ENCODE measurements at regions not wholly inside any gene's neighbourhood (a gene's known extent, or its start where the extent isn't known, plus 50 kb on each side); places are given as distances from the start of the nearest gene placed in this dataset.

GRCh38 chr11:126115816-126116331 lies 53.2 kb upstream of the CDON start:
- ChIA-PET CTCF (no interaction called here), POLR2A (no interaction called here)
- no peak overlapping the region for H3K27ac ChIP-seq (ENCODE audit: low read length)
- DNase-seq = no peak
- Mint-ChIP-seq H3K27me3 (no peaks in the 10 kb centered on the region), H3K36me3 (no peaks in the 10 kb centered on the region), H3K4me3 (no peak overlapping the region), H3K9me3 (no peaks in the 10 kb centered on the region), H3K27ac (no peak overlapping the region), H3K4me1 (no peaks in the 10 kb centered on the region)
- WGBS (ENCODE audit: insufficient coverage) = 67% methylated on average over 10 of the region's 14 CpGs
- H3K27me3 ChIP-seq (replicated peaks in 1 of 2; ENCODE audit: control insufficient read depth in 2 of 2, extremely low read depth in 1 of 2, insufficient read depth in 2 of 2, low read length in 1 of 2) = peaks cover 0 to 4% of the 10 kb centered on the region in 2 experiments
- no peaks in the 10 kb centered on the region for H3K9me3 ChIP-seq
- no peak overlapping the region for H3K4me3 ChIP-seq (ENCODE audit: control insufficient read depth in 1 of 2, extremely low read depth in 1 of 2, low read length in 1 of 2)
- H3K4me1 ChIP-seq (ENCODE audit: control insufficient read depth in 1 of 2, extremely low read depth in 1 of 2, insufficient read depth in 2 of 2, low read length in 2 of 2) = no peaks in the 10 kb centered on the region
- ATAC-seq (replicated peaks in 1 of 4) = no peak
- H3K36me3 ChIP-seq (ENCODE audit: control insufficient read depth in 2 of 2, extremely low read depth in 1 of 2, insufficient read depth in 1 of 2, low read length in 1 of 2) = no peaks in the 10 kb centered on the region

GRCh38 chr11:126115127-126115495 lies 52.4 kb upstream of the CDON start:
- Histone ChIP-seq H3K4me3 (ENCODE audit: control insufficient read depth in 1 of 2, extremely low read depth in 1 of 2, low read length in 1 of 2) (no peak overlapping the region), H3K27ac (ENCODE audit: low read length) (no peak overlapping the region), H3K9me3 (no peaks in the 10 kb centered on the region), H3K4me1 (ENCODE audit: control insufficient read depth in 1 of 2, extremely low read depth in 1 of 2, insufficient read depth in 2 of 2, low read length in 2 of 2) (no peaks in the 10 kb centered on the region), H3K36me3 (ENCODE audit: control insufficient read depth in 2 of 2, extremely low read depth in 1 of 2, insufficient read depth in 1 of 2, low read length in 1 of 2) (no peaks in the 10 kb centered on the region), H3K27me3 (replicated peaks in 1 of 2; ENCODE audit: control insufficient read depth in 2 of 2, extremely low read depth in 1 of 2, insufficient read depth in 2 of 2, low read length in 1 of 2) (peaks cover 0 to 8% of the 10 kb centered on the region in 2 experiments)
- WGBS (ENCODE audit: insufficient coverage) = 50% methylated on average over 2 of the region's 4 CpGs
- ATAC-seq (replicated peaks in 1 of 4) = no peak
- Mint-ChIP-seq H3K27me3 (no peaks in the 10 kb centered on the region), H3K9me3 (no peaks in the 10 kb centered on the region), H3K27ac (no peak overlapping the region), H3K4me1 (no peaks in the 10 kb centered on the region), H3K4me3 (no peak overlapping the region), H3K36me3 (no peaks in the 10 kb centered on the region)
- POLR2A ChIA-PET = no interaction called here
- CTCF ChIA-PET = no interaction called here
- DNase-seq = no peak

GRCh38 chr11:126114486-126115126 lies 51.9 kb upstream of the CDON start:
- no peaks in the 10 kb centered on the region for H3K9me3 Mint-ChIP-seq
- no peaks in the 10 kb centered on the region for H3K4me1 Mint-ChIP-seq
- ATAC-seq (replicated peaks in 1 of 4) = no peak
- peaks cover 0 to 8% of the 10 kb centered on the region in 2 experiments for H3K27me3 ChIP-seq (replicated peaks in 1 of 2; ENCODE audit: control insufficient read depth in 2 of 2, extremely low read depth in 1 of 2, insufficient read depth in 2 of 2, low read length in 1 of 2)
- H3K4me1 ChIP-seq (ENCODE audit: control insufficient read depth in 1 of 2, extremely low read depth in 1 of 2, insufficient read depth in 2 of 2, low read length in 2 of 2) = no peaks in the 10 kb centered on the region
- POLR2A ChIA-PET = interaction anchor here in 1 of 2 donors (0.6 kb wide), 1 partner anchor 1505 kb away, joined by 3 read pairs; no protein-coding TSS in a partner anchor
- H3K9me3 ChIP-seq = no peaks in the 10 kb centered on the region
- CTCF ChIA-PET = no interaction called here
- H3K27me3 Mint-ChIP-seq = no peaks in the 10 kb centered on the region
- no CpG with 5 or more reads among the region's 6 CpGs for WGBS (ENCODE audit: insufficient coverage)
- H3K27ac ChIP-seq (ENCODE audit: low read length) = no peak overlapping the region
- H3K4me3 Mint-ChIP-seq = no peak overlapping the region
- H3K4me3 ChIP-seq (ENCODE audit: control insufficient read depth in 1 of 2, extremely low read depth in 1 of 2, low read length in 1 of 2) = no peak overlapping the region
- no peak for DNase-seq
- H3K27ac Mint-ChIP-seq = no peak overlapping the region
- H3K36me3 ChIP-seq (ENCODE audit: control insufficient read depth in 2 of 2, extremely low read depth in 1 of 2, insufficient read depth in 1 of 2, low read length in 1 of 2) = no peaks in the 10 kb centered on the region
- H3K36me3 Mint-ChIP-seq = no peaks in the 10 kb centered on the region

DNA sequence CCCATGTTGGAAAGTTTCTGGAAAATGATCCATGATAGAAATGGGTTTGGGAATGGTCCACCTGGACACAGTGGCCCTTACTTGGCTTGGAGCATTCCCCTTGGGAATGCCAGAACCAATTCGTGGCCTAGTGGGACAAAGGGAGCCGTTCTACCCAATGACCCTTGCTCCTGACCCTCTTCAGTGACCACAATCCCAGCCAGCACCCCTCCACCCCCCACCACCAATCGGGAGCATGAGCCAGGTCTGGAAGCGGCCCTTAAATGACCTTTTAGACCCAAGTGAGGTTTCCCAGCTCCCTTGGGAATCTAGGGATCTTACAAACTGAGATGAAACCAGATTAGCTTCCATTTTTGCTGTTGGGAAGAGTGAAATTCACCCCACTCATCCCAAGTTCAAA lies 51.3 kb upstream of the CDON start:
- CTCF ChIA-PET = no interaction called here
- no peak overlapping the region for H3K4me3 Mint-ChIP-seq

DNA sequence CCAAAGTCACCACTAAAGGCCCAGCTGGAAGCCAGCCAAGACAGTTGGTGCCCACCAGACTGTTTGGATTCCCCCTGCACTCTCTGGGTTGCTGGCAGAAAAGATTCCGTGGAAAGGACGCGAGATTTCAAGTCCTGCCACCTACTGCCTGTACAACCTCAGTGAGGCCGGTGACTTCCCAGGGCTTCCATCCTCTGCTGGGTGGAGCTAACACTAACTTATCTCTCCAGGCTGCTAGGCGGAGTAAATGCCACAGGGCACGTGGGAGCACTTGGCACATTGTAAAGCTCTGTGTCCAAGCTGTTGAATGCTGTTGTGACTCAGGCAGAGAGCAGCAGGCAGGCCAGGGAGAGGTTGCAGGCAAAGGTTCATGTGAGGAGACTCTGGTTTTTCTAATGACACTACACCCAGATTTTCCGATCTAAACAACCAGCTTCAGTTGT lies 50.9 kb upstream of the CDON start:
- Mint-ChIP-seq H3K9me3 (no peaks in the 10 kb centered on the region), H3K36me3 (no peaks in the 10 kb centered on the region), H3K27ac (no peak overlapping the region), H3K4me1 (no peaks in the 10 kb centered on the region), H3K4me3 (no peak overlapping the region), H3K27me3 (no peaks in the 10 kb centered on the region)
- Histone ChIP-seq H3K27ac (ENCODE audit: low read length) (no peak overlapping the region), H3K9me3 (no peaks in the 10 kb centered on the region), H3K36me3 (ENCODE audit: control insufficient read depth in 2 of 2, extremely low read depth in 1 of 2, insufficient read depth in 1 of 2, low read length in 1 of 2) (no peaks in the 10 kb centered on the region), H3K27me3 (replicated peaks in 1 of 2; ENCODE audit: control insufficient read depth in 2 of 2, extremely low read depth in 1 of 2, insufficient read depth in 2 of 2, low read length in 1 of 2) (peaks cover 0 to 8% of the 10 kb centered on the region in 2 experiments), H3K4me3 (ENCODE audit: control insufficient read depth in 1 of 2, extremely low read depth in 1 of 2, low read length in 1 of 2) (no peak overlapping the region), H3K4me1 (ENCODE audit: control insufficient read depth in 1 of 2, extremely low read depth in 1 of 2, insufficient read depth in 2 of 2, low read length in 2 of 2) (no peaks in the 10 kb centered on the region)
- ChIA-PET POLR2A (interaction anchor here in 1 of 2 donors (0.6 kb wide), 1 partner anchor 1506 kb away, joined by 3 read pairs; no protein-coding TSS in a partner anchor), CTCF (interaction anchor here in 1 of 2 donors (0.6 kb wide), 1 partner anchor 585 kb away, joined by 5 read pairs; no protein-coding TSS in a partner anchor)
- 95% methylated on average over 4 of the region's 7 CpGs for WGBS (ENCODE audit: insufficient coverage)
- DNase-seq (no peak), ATAC-seq (replicated peaks in 1 of 4) (no peak)

More for the DNA sequence above, 51.3 kb upstream of the CDON start:
- WGBS (ENCODE audit: insufficient coverage) = 75% methylated on average over 2 of the region's 4 CpGs
- Mint-ChIP-seq H3K27ac (no peak overlapping the region), H3K36me3 (no peaks in the 10 kb centered on the region), H3K9me3 (no peaks in the 10 kb centered on the region), H3K4me1 (no peaks in the 10 kb centered on the region), H3K27me3 (no peaks in the 10 kb centered on the region)
- H3K36me3 ChIP-seq (ENCODE audit: control insufficient read depth in 2 of 2, extremely low read depth in 1 of 2, insufficient read depth in 1 of 2, low read length in 1 of 2) = no peaks in the 10 kb centered on the region
- POLR2A ChIA-PET = interaction anchor here in 1 of 2 donors (0.6 kb wide), 1 partner anchor 1506 kb away, joined by 3 read pairs; no protein-coding TSS in a partner anchor
- no peaks in the 10 kb centered on the region for H3K9me3 ChIP-seq
- ATAC-seq (replicated peaks in 1 of 4) (no peak), DNase-seq (no peak)
- H3K27me3 ChIP-seq (replicated peaks in 1 of 2; ENCODE audit: control insufficient read depth in 2 of 2, extremely low read depth in 1 of 2, insufficient read depth in 2 of 2, low read length in 1 of 2) = peaks cover 0 to 8% of the 10 kb centered on the region in 2 experiments
- no peak overlapping the region for H3K4me3 ChIP-seq (ENCODE audit: control insufficient read depth in 1 of 2, extremely low read depth in 1 of 2, low read length in 1 of 2)
- H3K27ac ChIP-seq (ENCODE audit: low read length) = no peak overlapping the region
- H3K4me1 ChIP-seq (ENCODE audit: control insufficient read depth in 1 of 2, extremely low read depth in 1 of 2, insufficient read depth in 2 of 2, low read length in 2 of 2) = no peaks in the 10 kb centered on the region

DNA sequence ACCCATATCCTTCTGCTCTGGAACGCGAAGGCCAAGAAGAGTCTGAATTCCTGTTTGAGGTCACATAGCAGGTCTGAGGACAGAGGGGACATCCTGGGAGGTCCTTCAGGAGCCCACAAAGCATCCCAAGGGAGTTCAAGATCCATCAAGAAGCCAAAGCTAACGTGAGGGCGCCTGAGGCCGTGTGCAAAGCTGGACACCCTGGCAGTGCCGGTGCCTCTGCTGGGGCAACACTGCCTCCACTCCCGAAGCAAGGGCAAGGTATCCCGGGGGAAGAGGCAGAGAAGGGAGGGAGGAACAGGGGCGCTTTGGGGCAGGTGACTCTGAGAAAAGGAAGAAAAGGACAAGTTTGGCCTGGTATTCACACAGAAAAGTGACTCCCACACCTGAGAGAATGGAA lies 50.3 kb upstream of the CDON start:
- DNase-seq (no peak), ATAC-seq (replicated peaks in 1 of 4) (no peak)
- H3K4me3 ChIP-seq (ENCODE audit: control insufficient read depth in 1 of 2, extremely low read depth in 1 of 2, low read length in 1 of 2) = no peak overlapping the region
- H3K4me1 Mint-ChIP-seq = no peaks in the 10 kb centered on the region
- no peak overlapping the region for H3K27ac Mint-ChIP-seq
- H3K9me3 ChIP-seq = no peaks in the 10 kb centered on the region
- no peaks in the 10 kb centered on the region for H3K9me3 Mint-ChIP-seq
- no peak overlapping the region for H3K27ac ChIP-seq (ENCODE audit: low read length)
- no peaks in the 10 kb centered on the region for H3K36me3 ChIP-seq (ENCODE audit: control insufficient read depth in 2 of 2, extremely low read depth in 1 of 2, insufficient read depth in 1 of 2, low read length in 1 of 2)
- peaks cover 0 to 8% of the 10 kb centered on the region in 2 experiments for H3K27me3 ChIP-seq (replicated peaks in 1 of 2; ENCODE audit: control insufficient read depth in 2 of 2, extremely low read depth in 1 of 2, insufficient read depth in 2 of 2, low read length in 1 of 2)
- H3K27me3 Mint-ChIP-seq = no peaks in the 10 kb centered on the region
- ChIA-PET CTCF (interaction anchor here in 1 of 2 donors (0.6 kb wide), 1 partner anchor 584 kb away, joined by 5 read pairs; no protein-coding TSS in a partner anchor), POLR2A (no interaction called here)
- no peaks in the 10 kb centered on the region for H3K4me1 ChIP-seq (ENCODE audit: control insufficient read depth in 1 of 2, extremely low read depth in 1 of 2, insufficient read depth in 2 of 2, low read length in 2 of 2)
- no peak overlapping the region for H3K4me3 Mint-ChIP-seq
- WGBS (ENCODE audit: insufficient coverage) = 90% methylated on average over 6 of the region's 9 CpGs
- H3K36me3 Mint-ChIP-seq = no peaks in the 10 kb centered on the region
